ENCODE measurements at regions not wholly inside any gene's neighbourhood (a gene's known extent, or its start where the extent isn't known, plus 50 kb on each side); places are given as distances from the start of the nearest gene placed in this dataset.

- no peak for TF ChIP-seq EZH2 (IDR thresholded peaks at IDR 0.05)
- no peak for TF ChIP-seq FOXP2 (optimal IDR thresholded peaks at IDR 0.05; ENCODE audit: control extremely low read depth, extremely low read length, insufficient read depth)
- no peak for TF ChIP-seq POLR2AphosphoS5 (IDR thresholded peaks at IDR 0.05; ENCODE audit: borderline replicate concordance, low read depth, low read length)
These were observed 202.8 kb upstream of the MTNR1B start for GRCh38 chr11:92766698-92767097.

GRCh38 chr11:92767416-92767815 is 202.0 kb upstream of the MTNR1B start:
- Histone ChIP-seq H3K36me3 (ENCODE audit: insufficient read depth, low read length) (no peaks in the 10 kb centered on the region), H3K9me3 (ENCODE audit: low read depth, low read length) (no peaks in the 10 kb centered on the region), H3K9ac (ENCODE audit: insufficient read length) (no peak overlapping the region), H3K27ac (no peak overlapping the region), H3K4me3 (no peak overlapping the region)
- no peak for DNase-seq (ENCODE audit: low read depth, low spot score)
- no peak for TF ChIP-seq POLR2AphosphoS5 (IDR thresholded peaks at IDR 0.05; ENCODE audit: borderline replicate concordance, low read depth, low read length)
- TF ChIP-seq FOXP2 (optimal IDR thresholded peaks at IDR 0.05; ENCODE audit: control extremely low read depth, extremely low read length, insufficient read depth): no peak
- no peak for TF ChIP-seq EZH2 (IDR thresholded peaks at IDR 0.05)

More at GRCh38 chr11:92766698-92767097, 202.8 kb upstream of the MTNR1B start:
- H3K36me3 ChIP-seq (ENCODE audit: insufficient read depth, low read length): no peaks in the 10 kb centered on the region
- 0 out of 2 replicates have a peak overlapping the region, but pooled peaks have one; percentile 72 for H3K4me3 ChIP-seq
- no peak for DNase-seq (ENCODE audit: low read depth, low spot score)
- no peak overlapping the region for H3K27ac ChIP-seq
- H3K9me3 ChIP-seq (ENCODE audit: low read depth, low read length): no peaks in the 10 kb centered on the region
- no peak overlapping the region for H3K9ac ChIP-seq (ENCODE audit: insufficient read length)

GRCh38 chr11:92768121-92768840 is 201.2 kb upstream of the MTNR1B start:
- no peaks in the 10 kb centered on the region for H3K36me3 ChIP-seq (ENCODE audit: insufficient read depth, low read length)
- TF ChIP-seq EZH2 (IDR thresholded peaks at IDR 0.05) (no peak), FOXP2 (optimal IDR thresholded peaks at IDR 0.05; ENCODE audit: control extremely low read depth, extremely low read length, insufficient read depth) (no peak), POLR2AphosphoS5 (IDR thresholded peaks at IDR 0.05; ENCODE audit: borderline replicate concordance, low read depth, low read length) (no peak)
- no peak overlapping the region for H3K9ac ChIP-seq (ENCODE audit: insufficient read length)
- no peak overlapping the region for H3K27ac ChIP-seq
- no peaks in the 10 kb centered on the region for H3K9me3 ChIP-seq (ENCODE audit: low read depth, low read length)
- DNase-seq (ENCODE audit: low read depth, low spot score): no peak
- no peak overlapping the region for H3K4me3 ChIP-seq

GRCh38 chr11:92769112-92769511 is 200.3 kb upstream of the MTNR1B start:
- DNase-seq (ENCODE audit: low read depth, low spot score): no peak
- Histone ChIP-seq H3K9ac (ENCODE audit: insufficient read length) (no peak overlapping the region), H3K36me3 (ENCODE audit: insufficient read depth, low read length) (no peaks in the 10 kb centered on the region), H3K9me3 (ENCODE audit: low read depth, low read length) (no peaks in the 10 kb centered on the region), H3K27ac (peak overlapping the region; percentile 38; the same call in 1 of the 2 replicates), H3K4me3 (peak overlapping the region; percentile 33; the same call in 1 of the 2 replicates)
- TF ChIP-seq POLR2AphosphoS5 (IDR thresholded peaks at IDR 0.05; ENCODE audit: borderline replicate concordance, low read depth, low read length) (no peak), FOXP2 (optimal IDR thresholded peaks at IDR 0.05; ENCODE audit: control extremely low read depth, extremely low read length, insufficient read depth) (no peak), EZH2 (IDR thresholded peaks at IDR 0.05) (no peak)

- H3K9me3 ChIP-seq (ENCODE audit: low read depth, low read length): no peaks in the 10 kb centered on the region
- no peak overlapping the region for H3K9ac ChIP-seq (ENCODE audit: insufficient read length)
- no peaks in the 10 kb centered on the region for H3K36me3 ChIP-seq (ENCODE audit: insufficient read depth, low read length)
- TF ChIP-seq FOXP2 (optimal IDR thresholded peaks at IDR 0.05; ENCODE audit: control extremely low read depth, extremely low read length, insufficient read depth) (no peak), EZH2 (IDR thresholded peaks at IDR 0.05) (no peak), POLR2AphosphoS5 (IDR thresholded peaks at IDR 0.05; ENCODE audit: borderline replicate concordance, low read depth, low read length) (no peak)
- DNase-seq (ENCODE audit: low read depth, low spot score): no peak
- H3K4me3 ChIP-seq: no peak overlapping the region
- no peak overlapping the region for H3K27ac ChIP-seq
These were observed 199.0 kb upstream of the MTNR1B start for GRCh38 chr11:92770419-92770818.

- Histone ChIP-seq H3K36me3 (ENCODE audit: insufficient read depth, low read length) (no peaks in the 10 kb centered on the region), H3K9ac (ENCODE audit: insufficient read length) (no peak overlapping the region), H3K27ac (no peak overlapping the region), H3K4me3 (no peak overlapping the region), H3K9me3 (ENCODE audit: low read depth, low read length) (no peaks in the 10 kb centered on the region)
- TF ChIP-seq EZH2 (IDR thresholded peaks at IDR 0.05): no peak
- TF ChIP-seq POLR2AphosphoS5 (IDR thresholded peaks at IDR 0.05; ENCODE audit: borderline replicate concordance, low read depth, low read length): no peak
- no peak for TF ChIP-seq FOXP2 (optimal IDR thresholded peaks at IDR 0.05; ENCODE audit: control extremely low read depth, extremely low read length, insufficient read depth)
- DNase-seq (ENCODE audit: low read depth, low spot score): no peak
These were observed 198.5 kb upstream of the MTNR1B start for GRCh38 chr11:92770981-92771380.

GRCh38 chr11:92771701-92772100 is 197.8 kb upstream of the MTNR1B start:
- H3K9ac ChIP-seq (ENCODE audit: insufficient read length): no peak overlapping the region
- H3K36me3 ChIP-seq (ENCODE audit: insufficient read depth, low read length): no peaks in the 10 kb centered on the region
- H3K9me3 ChIP-seq (ENCODE audit: low read depth, low read length): no peaks in the 10 kb centered on the region
- DNase-seq (ENCODE audit: low read depth, low spot score): no peak
- no peak overlapping the region for H3K4me3 ChIP-seq
- TF ChIP-seq FOXP2 (optimal IDR thresholded peaks at IDR 0.05; ENCODE audit: control extremely low read depth, extremely low read length, insufficient read depth) (no peak), POLR2AphosphoS5 (IDR thresholded peaks at IDR 0.05; ENCODE audit: borderline replicate concordance, low read depth, low read length) (no peak), EZH2 (IDR thresholded peaks at IDR 0.05) (no peak)
- H3K27ac ChIP-seq: no peak overlapping the region

- H3K27ac ChIP-seq: no peak overlapping the region
- DNase-seq (ENCODE audit: low read depth, low spot score): no peak
- H3K4me3 ChIP-seq: no peak overlapping the region
- no peaks in the 10 kb centered on the region for H3K36me3 ChIP-seq (ENCODE audit: insufficient read depth, low read length)
- TF ChIP-seq FOXP2 (optimal IDR thresholded peaks at IDR 0.05; ENCODE audit: control extremely low read depth, extremely low read length, insufficient read depth) (no peak), POLR2AphosphoS5 (IDR thresholded peaks at IDR 0.05; ENCODE audit: borderline replicate concordance, low read depth, low read length) (no peak), EZH2 (IDR thresholded peaks at IDR 0.05) (no peak)
- no peaks in the 10 kb centered on the region for H3K9me3 ChIP-seq (ENCODE audit: low read depth, low read length)
- H3K9ac ChIP-seq (ENCODE audit: insufficient read length): no peak overlapping the region
These were observed 194.3 kb upstream of the MTNR1B start for GRCh38 chr11:92775003-92775676.

All from SK-N-MC (cell line).